Left lobe of liver (tissue), 2 donors: ENCODE measurements at regions not wholly inside any gene's neighbourhood (a gene's known extent, or its start where the extent isn't known, plus 50 kb on each side); places are given as distances from the start of the nearest gene placed in this dataset.

Experiments
- ATAC-seq: fragments of 200-7000 bp; cut with Tn5 transposase; one replicate; pipeline ENCODE4 v1.9.1; 2020; ENCODE audit warnings: mild to moderate bottlenecking, moderate library complexity
- DNase-seq: peaks from one replicate; pipeline ENCODE4 v3.0.0-alpha.2; 2020; ENCODE audit warnings: low spot score
- donor health status: DM: no; HTN: no; CAD: no; lungs with moderate emphysema.
- donor health status: DM: no; HTN: yes; CAD: no.

- DNase-seq (no peak), ATAC-seq (no peak)
These were observed 601.7 kb upstream of the VSTM2A start for GRCh38 chr7:53940483-53940882.

- no peak for ATAC-seq
These were observed 594.4 kb upstream of the VSTM2A start for GRCh38 chr7:53947732-53948131.

GRCh38 chr7:53965716-53966115 lies 576.5 kb upstream of the VSTM2A start:
- no peak for ATAC-seq
- no peak for DNase-seq

More at GRCh38 chr7:53947732-53948131, 594.4 kb upstream of the VSTM2A start:
- DNase-seq = no peak

GRCh38 chr7:53983480-53983879 lies 558.7 kb upstream of the VSTM2A start:
- DNase-seq (no peak), ATAC-seq (no peak)

- ATAC-seq = no peak
- DNase-seq = no peak
These were observed 557.4 kb upstream of the VSTM2A start for GRCh38 chr7:53984776-53985175.

GRCh38 chr7:53988376-53988775 lies 553.8 kb upstream of the VSTM2A start:
- no peak for DNase-seq
- ATAC-seq = no peak

- no peak for ATAC-seq
- DNase-seq = no peak
These were observed 549.0 kb upstream of the VSTM2A start for GRCh38 chr7:53993224-53993623.

- ATAC-seq (no peak), DNase-seq (no peak)
These were observed 545.3 kb upstream of the VSTM2A start for GRCh38 chr7:53996876-53997275.

- no peak for ATAC-seq
- no peak for DNase-seq
These were observed 527.4 kb upstream of the VSTM2A start for GRCh38 chr7:54014765-54015164.

- ATAC-seq (no peak), DNase-seq (no peak)
These were observed 526.9 kb upstream of the VSTM2A start for GRCh38 chr7:54015251-54015650.

GRCh38 chr7:54037873-54038272 lies 504.3 kb upstream of the VSTM2A start:
- no peak for DNase-seq
- no peak for ATAC-seq

- ATAC-seq (peak; percentile 47), DNase-seq (no peak)
These were observed 481.5 kb upstream of the VSTM2A start for GRCh38 chr7:54060643-54061042.

- ATAC-seq (no peak), DNase-seq (no peak)
These were observed 475.5 kb upstream of the VSTM2A start for GRCh38 chr7:54066643-54067042.

- peak; percentile 55 for DNase-seq
- ATAC-seq = peak; percentile 96
These were observed 472.3 kb upstream of the VSTM2A start for GRCh38 chr7:54069843-54070242.

- ATAC-seq (peak; percentile 51), DNase-seq (no peak)
These were observed 469.5 kb upstream of the VSTM2A start for GRCh38 chr7:54072710-54073109.

GRCh38 chr7:54076616-54077015 lies 465.6 kb upstream of the VSTM2A start:
- ATAC-seq (no peak), DNase-seq (no peak)

GRCh38 chr7:54080525-54080924 lies 461.6 kb upstream of the VSTM2A start:
- DNase-seq = no peak
- no peak for ATAC-seq

GRCh38 chr7:54080971-54081370 lies 461.2 kb upstream of the VSTM2A start:
- no peak for DNase-seq
- no peak for ATAC-seq

GRCh38 chr7:54084340-54084739 lies 457.8 kb upstream of the VSTM2A start:
- DNase-seq (no peak), ATAC-seq (no peak)

GRCh38 chr7:54090652-54091213 lies 451.4 kb upstream of the VSTM2A start:
- no peak for DNase-seq
- no peak for ATAC-seq

GRCh38 chr7:54091322-54091721 lies 450.9 kb upstream of the VSTM2A start:
- ATAC-seq = no peak
- no peak for DNase-seq

- ATAC-seq (no peak), DNase-seq (no peak)
These were observed 444.3 kb upstream of the VSTM2A start for GRCh38 chr7:54097886-54098285.

GRCh38 chr7:54109501-54109900 lies 432.7 kb upstream of the VSTM2A start:
- DNase-seq (no peak), ATAC-seq (no peak)
